COR-L47 (cell line): ENCODE measurements at regions not wholly inside any gene's neighbourhood (a gene's known extent, or its start where the extent isn't known, plus 50 kb on each side); places are given as distances from the start of the nearest gene placed in this dataset.
"Not testable (repeated sequence)": the region's sequence is repeated elsewhere in the genome, so short reads cannot be mapped to it uniquely, and the experiment has no call there.

Source experiments
- DNase-seq: peaks from one replicate; lab custom pipeline; 2025; lab: John Stamatoyannopoulos, UW

DNA sequence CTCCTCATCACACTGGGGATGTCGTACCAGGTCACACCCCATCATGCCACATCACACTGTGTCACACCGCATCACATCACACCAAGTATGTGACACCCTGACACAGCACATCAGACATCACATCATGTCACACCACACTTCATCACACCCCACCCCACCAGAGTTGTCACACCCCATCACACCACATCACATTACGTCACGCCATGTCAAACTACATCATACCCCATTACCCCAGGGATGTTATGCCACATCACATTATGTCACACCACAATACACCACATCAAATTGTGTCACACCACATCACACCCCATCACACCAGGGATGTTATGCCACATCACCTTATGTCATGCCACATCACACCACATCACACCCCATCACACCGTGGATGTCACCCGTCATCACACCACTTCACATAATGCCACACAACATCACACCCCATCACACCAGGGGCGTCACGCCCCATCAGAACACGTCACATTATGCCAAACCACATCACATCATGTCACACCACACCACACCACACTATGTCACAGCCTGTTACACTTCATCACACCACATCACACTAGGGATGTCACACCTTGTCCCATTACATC is 133.6 kb downstream of the TMEM121 start:
- no peak for DNase-seq

DNA sequence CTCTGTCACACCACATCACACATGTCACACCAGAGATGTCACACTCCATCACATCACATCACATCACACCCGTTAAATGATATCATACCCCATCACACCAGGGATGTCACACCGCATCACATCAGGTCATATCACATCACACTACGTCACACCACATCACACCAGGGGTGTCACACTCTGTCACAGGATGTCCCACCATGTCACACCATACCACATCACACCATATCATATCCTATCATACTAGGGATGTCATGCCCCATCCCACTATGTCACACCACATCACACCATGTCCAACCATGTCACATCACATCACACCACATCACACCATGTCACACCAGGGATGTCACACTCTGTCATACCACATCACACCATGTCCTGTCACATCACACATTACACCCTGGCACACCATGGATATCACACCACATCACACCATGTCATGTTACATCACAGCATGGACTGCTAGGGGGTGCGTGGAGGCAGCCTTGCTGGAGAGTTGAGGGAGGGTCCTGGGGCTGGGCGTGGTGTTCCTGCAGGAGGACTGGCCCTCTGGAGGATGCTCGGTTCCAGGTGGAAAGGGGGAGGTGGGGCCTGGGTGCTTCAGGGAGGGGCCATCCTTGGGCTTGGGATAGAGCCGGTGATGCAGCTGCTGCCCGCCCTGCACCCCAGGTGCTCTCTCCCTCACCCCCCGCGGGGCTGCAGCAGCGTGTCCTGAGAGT is 134.6 kb downstream of the TMEM121 start:
- no peak for DNase-seq

DNA sequence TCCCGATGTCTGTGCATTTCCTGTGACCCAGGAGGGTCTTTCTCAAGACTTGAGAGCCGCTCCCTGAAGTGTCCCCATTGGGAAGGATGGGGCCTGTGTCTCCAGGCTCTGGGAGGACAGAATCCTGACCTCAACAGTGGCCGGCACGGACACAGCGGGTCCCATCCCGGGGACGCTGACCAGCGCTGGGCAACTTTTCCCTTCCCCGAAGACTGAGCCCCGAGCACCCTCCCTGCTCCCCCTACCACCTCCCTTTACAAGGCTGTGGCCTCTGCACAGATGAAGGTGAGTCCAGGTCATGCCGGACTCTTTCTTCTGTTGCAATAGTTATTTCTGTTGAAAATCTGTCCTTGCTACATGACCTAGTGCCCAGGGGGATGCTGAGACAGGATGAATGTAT is 135.7 kb downstream of the TMEM121 start:
- not testable (repeated sequence) for DNase-seq

DNA sequence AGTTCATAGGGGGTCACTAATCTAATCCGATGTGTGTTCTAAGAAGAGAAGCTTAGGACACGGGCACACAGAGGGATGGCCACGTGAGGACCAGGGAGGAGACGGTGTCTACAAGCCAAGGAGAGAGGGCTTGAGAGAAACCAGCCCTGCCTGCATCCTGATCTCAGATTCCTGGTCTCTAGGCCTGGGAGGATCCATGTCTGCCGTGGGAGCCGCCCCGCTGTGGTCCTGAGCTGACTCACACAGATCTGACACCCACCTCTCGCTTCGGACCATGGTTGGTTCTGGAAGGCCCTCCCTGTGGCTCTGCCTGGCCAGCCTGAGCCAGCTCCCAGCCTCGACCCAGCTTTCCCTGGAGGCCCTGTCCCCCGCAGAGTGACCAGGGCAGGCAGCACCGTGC is 136.2 kb downstream of the TMEM121 start:
- DNase-seq: not testable (repeated sequence)

DNA sequence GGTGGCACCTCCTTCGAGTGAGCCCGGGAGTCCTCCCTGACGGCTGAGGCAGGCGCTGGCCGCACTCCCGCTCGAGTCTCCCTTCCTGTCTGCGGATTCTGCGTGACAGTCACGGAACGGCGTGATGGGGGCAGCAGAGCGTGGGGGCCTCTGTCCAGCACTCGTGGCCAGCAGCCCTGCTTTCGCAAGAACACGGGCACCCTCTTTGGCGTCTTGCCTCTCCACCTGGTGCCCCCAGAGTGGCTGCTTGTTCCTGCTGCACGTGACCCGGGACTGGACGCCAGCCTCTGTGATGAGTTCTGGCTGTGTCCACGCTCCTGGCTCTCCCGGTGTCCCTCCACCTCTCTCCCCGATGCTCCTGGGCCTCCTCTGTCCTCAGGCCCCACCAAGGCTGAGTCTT is 136.9 kb downstream of the TMEM121 start:
- not testable (repeated sequence) for DNase-seq

DNA sequence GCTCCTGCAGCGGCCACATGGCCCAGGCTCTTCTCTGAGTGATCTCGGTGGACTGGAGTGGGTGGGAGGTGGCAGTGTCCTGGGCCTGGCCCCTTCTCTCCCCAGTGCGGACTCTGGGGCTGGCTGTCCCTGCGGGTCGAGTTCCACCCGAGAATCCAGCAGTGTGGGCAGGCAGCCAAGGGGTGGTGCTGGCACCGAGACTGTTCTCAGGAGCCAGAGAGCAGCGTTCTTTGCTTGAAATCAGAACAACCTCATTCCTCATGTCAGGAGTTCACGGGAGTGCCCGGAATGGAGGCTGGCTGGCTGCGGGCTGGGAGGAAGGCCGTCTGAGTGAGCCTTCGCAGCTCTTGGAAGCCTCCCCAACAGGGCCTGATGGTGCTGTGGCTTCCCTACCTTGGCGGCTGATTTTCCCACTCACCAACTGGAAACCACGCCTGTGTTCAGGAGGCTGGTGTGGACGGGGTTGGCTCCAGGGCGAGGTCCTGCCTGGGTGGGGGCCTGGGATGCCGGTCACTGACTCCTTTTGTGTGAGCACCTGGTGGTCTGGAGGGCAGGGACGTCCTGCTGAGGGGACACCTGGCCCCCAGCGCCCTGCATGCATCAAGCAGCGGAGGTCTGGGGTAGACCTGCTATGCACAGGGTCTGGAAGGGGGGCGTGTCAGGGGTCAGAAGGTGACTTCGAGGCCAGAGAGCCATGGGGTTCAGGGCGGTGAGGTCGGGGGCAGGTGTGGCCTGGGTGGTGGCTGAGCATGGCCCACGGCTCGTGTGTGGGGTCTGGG is 137.6 kb downstream of the TMEM121 start:
- not testable (repeated sequence) for DNase-seq

DNA sequence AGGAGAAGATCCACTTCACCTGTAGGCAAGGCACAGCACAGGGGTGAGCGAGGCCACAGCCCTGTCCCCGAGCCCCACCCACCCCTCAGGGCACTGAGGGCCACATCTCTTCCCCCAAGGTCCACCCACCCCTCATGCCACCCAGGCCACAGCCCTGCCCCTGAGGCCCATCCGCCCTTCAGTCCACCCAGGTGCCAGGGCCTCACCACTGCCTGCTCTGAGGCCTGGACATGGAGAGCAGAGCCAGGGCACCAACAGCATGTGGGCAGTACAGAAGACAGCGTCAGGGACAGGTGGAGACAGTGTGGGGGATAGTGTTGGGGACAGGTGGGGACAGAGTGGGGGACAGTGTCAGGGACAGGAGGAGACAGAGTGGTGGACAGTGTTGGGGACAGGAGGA is 138.3 kb downstream of the TMEM121 start:
- DNase-seq: no peak

DNA sequence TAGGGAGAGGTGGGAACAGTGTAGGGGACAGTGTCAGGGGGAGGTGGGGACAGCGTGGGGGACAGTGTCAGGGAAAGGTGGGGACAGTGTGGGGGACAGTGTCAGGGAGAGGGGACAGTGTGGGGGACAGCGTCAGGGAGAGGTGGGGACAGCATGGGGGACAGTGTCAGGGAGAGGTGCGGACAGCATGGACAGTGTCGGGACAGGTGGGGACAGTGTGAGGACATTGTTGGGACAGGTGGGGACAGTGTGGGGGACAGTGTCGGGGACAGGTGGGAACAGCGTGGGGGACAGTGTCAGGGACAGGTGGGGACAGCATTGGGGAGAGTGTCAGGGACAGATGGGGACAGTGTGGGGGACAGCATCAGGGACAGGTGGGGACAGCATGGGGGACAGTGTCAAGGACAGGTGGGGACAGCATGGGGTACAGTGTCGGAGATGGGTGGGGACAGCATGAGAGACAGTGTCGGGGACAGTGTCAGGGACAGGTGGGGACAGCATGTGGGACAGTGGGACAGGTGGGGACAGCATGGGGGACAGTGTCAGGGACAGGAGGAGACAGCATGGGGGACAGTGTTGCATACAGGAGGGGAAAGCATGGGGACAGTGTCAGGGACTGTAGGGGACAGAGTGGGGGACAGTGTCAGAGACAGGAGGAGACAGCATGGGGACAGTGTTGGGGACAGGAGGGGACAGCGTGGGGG is 139.0 kb downstream of the TMEM121 start:
- DNase-seq: no peak

DNA sequence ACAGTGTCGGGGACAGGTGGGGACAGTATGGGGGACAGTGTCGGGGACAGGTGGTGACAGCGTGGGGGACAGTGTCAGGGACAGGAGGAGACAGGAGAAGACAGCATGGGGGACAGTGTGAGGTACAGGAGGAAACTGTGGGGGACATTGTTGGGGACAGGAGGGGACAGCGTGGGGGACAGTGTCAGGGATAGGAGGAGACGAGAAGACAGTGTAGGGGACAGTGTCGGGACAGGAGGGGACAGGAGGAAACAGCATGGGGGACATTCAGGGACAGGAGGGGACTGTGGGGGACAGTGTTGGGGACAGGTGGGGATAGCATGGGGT is 139.5 kb downstream of the TMEM121 start:
- DNase-seq: no peak

DNA sequence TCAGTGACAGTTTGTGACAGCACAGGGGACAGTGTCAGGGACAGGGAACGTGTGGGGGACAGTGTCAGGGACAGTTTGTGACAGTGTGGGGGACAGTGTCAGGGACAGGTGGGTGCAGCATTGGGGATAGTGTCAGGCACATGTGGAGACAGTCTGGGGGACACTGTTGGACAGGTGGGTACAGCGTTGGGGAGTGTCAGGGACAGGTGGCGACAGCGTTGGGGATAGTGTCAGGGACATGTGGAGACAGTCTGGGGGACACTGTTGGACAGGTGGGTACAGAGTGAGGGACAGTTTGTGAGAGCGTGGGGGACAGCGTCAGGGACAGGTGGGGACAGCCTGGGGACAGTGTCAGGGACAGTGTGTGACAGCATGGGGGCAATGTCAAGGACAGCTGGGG is 140.0 kb downstream of the TMEM121 start:
- no peak for DNase-seq

DNA sequence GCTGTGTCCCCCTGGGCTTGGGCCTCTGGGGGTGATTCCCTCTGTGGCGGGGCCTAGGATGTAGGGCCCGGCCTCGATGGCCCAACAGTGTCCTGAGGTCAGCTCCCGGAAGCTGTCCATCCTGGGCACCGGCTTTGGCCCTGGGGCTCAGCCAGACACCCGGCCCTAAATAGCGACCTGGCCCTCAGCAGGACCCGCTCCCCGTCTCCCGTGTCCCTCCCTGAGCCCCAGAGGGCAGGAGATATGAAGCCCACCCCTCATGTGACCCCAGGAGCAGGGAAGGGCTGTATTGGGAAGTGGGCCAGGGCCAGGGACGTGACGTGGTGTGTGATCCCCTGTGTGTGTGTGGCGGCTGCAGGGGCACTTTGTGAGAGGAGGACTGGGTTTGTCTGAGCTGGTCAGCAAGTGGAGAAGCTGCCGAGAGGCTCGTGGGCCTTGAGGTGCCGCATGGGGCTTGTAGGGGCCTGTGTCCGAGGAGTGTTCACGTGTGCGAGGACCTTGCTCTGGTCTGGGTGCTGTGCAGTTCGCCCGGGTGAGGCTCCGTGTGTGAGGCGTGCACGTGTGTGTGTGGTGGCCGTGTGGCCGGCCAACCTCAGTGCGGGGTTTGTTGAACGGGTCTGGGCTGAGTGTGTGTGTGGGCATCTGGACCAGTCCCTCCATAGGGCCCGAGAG is 140.7 kb downstream of the TMEM121 start:
- DNase-seq: not testable (repeated sequence)

DNA sequence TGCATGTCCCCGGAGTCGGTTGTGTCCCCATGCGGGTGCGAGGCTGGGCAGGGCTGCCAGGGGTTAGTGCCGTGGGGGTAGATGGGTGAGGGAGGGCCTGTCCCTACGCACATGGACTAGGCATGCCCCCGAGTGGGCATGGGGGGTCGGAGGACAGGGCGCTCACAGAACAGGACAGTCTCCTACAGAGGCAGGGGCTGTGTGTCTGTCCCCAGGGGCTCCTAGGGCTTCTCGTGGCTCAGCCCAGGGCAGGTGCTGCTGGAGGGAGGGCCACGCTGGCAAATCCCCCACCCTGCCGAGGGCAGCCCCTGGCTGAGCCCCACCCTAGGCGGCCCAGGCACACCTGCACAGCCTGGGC is 141.3 kb downstream of the TMEM121 start:
- not testable (repeated sequence) for DNase-seq

DNA sequence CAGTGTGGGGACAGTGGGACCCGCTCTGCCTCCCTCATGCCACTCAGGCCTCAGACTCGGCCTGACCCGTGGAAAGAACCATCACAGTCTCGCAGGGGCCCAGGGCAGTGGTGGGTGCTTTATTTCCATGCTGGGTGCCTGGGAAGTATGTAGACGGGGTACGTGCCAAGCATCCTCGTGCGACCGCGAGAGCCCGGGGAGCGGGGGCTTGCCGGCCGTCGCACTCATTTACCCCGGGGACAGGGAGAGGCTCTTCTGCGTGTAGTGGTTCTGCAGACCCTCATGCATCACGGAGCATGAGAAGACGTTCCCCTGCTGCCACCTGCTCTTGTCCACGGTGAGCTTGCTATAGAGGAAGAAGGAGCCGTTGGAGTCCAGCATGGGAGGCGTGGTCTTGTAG is 141.6 kb downstream of the TMEM121 start:
- not testable (repeated sequence) for DNase-seq

DNA sequence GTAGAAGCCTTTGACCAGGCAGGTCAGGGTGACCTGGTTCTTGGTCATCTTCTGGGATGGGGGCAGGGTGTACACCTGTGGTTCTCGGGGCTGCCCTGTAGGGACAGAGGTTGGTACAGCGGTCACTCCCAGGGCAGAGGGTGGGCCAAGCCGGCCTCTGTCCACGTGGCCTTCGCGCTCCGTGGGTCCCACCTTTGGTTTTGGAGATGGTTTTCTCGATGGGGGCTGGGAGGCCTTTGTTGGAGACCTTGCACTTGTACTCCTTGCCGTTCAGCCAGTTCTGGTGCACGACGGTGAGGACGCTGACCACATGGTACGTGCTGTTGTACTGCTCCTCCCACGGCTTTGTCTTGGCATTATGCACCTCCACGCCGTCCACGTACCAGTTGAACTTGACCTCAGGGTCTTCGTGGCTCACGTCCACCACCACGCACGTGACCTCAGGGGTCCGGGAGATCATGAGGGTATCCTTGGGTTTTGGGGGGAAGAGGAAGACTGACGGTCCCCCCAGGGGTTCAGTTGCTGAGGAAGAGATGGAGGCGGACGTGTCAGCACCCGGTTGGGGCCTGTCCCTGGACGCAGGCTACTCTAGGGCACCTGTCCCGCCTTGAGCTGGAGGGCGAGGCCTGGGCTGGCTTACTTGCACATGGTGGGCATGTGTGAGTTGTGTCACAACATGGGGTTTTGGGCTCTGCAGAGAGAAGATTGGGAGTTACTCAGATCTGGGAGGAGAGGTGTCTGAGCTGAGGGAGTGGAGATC is 142.3 kb downstream of the TMEM121 start:
- not testable (repeated sequence) for DNase-seq

DNA sequence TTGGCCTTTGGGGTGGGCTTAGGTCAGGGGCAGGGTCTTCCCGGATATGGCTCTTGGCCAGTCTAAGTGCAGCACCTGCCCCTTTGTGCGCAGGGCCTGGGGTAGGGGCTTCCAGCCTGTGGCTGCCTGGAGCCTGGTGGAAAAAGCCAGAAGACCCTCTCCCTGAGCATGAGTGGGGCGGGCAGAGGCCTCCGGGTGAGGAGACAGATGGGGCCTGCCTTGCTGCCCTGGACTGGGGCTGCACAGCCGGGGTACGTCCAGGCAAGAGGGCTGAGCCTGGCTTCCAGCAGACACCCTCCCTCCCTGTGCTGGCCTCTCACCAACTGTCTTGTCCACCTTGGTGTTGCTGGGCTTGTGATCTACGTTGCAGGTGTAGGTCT is 142.8 kb downstream of the TMEM121 start:
- not testable (repeated sequence) for DNase-seq

DNA sequence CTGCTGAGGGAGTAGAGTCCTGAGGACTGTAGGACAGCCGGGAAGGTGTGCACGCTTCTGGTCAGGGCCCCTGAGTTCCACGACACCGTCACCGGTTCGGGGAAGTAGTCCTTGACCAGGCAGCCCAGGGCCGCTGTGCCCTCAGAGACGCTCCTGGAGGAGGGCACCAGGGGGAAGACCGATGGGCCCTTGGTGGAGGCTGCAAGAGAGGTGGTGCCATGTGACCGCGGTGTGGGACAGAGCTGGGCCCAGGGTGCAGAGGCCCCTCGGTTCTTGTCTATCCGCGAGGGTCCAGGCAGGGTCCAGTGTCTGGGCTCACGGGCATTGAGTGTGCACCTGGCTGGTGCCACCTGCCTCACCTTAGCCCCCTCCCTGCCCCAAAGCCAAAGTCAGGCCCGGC is 143.3 kb downstream of the TMEM121 start:
- DNase-seq: not testable (repeated sequence)

DNA sequence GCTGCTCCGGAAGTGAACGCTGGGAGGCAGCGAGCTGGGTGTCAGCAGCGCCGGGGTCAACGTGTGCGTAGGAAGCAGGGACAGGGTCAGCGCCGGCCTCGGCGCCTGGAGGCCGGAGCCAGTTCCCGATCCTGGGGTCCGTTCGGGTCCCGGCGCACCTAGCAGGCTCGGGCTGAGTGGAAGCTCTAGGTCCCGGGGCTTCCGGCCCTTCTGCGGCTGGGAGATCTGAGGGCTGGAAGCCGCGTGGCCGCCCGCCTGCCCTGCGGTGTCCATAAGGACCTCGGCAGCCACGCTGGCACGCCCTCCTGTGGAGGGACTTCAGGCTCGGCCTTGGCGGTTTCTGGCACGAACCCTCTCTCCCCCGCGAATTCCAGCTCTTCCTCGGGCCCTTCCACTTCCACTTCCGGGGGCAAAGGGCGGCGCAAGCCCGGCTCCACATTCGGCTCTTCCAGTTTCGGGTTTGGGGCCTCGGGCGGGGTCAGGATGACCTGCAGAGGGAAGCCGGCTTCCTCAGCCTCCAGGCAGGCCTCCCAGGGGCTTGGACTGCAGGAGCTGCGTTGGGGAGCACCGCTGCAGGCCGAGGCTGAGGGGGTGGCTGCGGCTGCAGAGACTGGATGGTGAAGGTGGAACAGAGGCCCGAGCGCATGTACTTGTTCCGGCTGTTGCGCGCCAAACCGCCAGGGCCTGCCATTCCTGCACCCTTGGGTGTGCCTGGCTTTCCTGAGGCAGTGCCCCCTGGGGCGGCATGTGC is 146.2 kb downstream of the TMEM121 start:
- not testable (repeated sequence) for DNase-seq

DNA sequence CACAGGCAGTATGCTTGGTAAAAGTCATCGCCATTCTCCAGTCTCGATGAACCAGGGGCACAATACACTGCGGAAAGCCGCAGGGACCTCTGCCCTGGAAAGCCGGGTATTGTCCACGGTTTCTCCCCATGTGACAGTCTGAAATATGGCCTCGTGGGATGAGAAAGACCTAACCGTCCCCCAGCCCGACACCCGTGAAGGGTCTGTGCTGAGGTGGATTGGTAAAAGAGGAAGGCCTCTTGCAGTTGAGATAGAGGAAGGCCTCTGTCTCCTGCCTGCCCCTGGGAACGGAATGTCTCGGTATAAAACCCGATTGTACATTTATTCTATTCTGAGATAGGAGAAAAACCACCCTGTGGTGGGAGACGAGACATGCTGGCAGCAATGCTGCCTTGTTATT is 149.1 kb downstream of the TMEM121 start:
- not testable (repeated sequence) for DNase-seq

DNA sequence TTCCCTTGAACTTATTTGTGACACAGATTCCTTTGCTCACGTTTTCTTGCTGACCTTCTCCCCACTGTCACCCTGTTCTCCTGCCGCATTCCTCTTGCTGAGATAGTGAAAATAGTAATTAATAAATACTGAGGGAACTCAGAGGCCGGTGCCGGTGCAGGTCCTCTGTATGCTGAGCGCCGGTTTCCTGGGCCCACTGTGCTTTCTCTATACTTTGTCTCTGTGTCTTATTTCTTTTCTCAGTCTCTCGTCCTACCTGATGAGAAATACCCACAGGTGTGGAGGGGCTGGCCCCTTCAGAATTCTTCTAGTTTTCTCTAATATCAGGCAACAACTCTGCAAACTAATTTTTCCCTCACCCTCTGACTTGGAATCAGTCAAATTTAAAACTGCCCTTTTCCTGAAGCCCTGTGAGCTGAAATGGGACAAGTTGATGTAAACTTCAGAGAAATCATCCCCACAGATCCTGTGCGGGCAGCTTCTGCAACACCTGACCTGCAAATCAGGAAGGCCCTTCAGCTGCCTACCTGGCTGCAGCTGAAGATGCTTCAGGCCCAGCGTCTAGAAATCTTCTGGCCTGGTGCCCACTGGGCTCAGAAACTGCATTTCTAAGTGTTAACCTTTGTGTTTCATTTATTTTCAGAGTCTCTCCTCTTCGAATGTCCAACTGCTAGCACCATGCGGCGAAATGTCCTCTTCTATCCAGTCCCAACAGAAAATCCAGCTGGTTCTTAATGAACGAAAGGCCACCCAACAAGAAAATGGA is 149.7 kb downstream of the TMEM121 start:
- DNase-seq: not testable (repeated sequence)

DNA sequence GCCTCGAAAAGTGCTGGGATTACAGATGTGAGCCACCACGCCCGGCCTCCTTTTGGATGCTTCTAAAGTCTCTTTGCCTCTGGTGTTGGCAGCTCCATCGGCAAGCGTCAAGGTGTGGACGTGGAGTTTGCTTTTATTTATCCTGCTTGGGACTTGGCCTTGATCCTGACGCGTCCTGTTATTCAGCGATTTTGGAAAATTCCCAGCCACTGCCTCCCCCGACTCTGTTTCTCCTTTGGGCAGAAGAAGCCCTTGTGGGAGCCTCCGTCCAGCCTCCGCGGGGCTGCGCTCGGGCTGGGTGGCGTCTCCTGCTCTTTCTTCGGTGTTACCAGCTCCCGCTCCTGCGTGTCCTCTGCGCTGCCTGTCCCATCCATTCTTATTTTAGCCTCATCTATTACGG is 151.7 kb downstream of the TMEM121 start:
- not testable (repeated sequence) for DNase-seq
